Effector memory CD8-positive, alpha-beta T cell (primary cell): ENCODE measurements at regions not wholly inside any gene's neighbourhood (a gene's known extent, or its start where the extent isn't known, plus 50 kb on each side); places are given as distances from the start of the nearest gene placed in this dataset.

Experiments
- ATAC-seq: fragments of 150-1000 bp; cut with Tn5 transposase; replicated peaks from 2 replicates; pipeline ENCODE4 v1.10.0; 2021; ENCODE audit warnings: mild to moderate bottlenecking, moderate library complexity
- DNase-seq, 3 experiments: peaks; one replicate each; pipeline ENCODE4 v3.0.0; 2021
- H3K27ac Mint-ChIP-seq, 2 donors: one replicate each; pipeline ENCODE4 v1.8.0; 2022; ENCODE audit warnings: mild to moderate bottlenecking in 2 of 2, mixed read lengths in 2 of 2, moderate library complexity in 2 of 2
- H3K27me3 Mint-ChIP-seq, 2 donors: one replicate each; pipeline ENCODE4 v1.8.0; 2022; ENCODE audit warnings: mixed read lengths in 2 of 2
- H3K36me3 Mint-ChIP-seq: one replicate; pipeline ENCODE4 v1.8.0; 2022; ENCODE audit warnings: mild to moderate bottlenecking, moderate library complexity, mixed read lengths; ENCODE audit not compliant: insufficient read depth
- H3K4me1 Mint-ChIP-seq, 2 donors: one replicate each; pipeline ENCODE4 v1.8.0; 2022; ENCODE audit warnings: low read depth in 2 of 2, mixed read lengths in 2 of 2
- H3K4me3 Mint-ChIP-seq, 2 donors: one replicate each; pipeline ENCODE4 v1.8.0; 2022; ENCODE audit warnings: mild to moderate bottlenecking in 2 of 2, mixed read lengths in 2 of 2, moderate library complexity in 2 of 2
- H3K9me3 Mint-ChIP-seq, 2 donors: one replicate each; pipeline ENCODE4 v1.8.0; 2022; ENCODE audit warnings: mixed read lengths in 2 of 2

DNA sequence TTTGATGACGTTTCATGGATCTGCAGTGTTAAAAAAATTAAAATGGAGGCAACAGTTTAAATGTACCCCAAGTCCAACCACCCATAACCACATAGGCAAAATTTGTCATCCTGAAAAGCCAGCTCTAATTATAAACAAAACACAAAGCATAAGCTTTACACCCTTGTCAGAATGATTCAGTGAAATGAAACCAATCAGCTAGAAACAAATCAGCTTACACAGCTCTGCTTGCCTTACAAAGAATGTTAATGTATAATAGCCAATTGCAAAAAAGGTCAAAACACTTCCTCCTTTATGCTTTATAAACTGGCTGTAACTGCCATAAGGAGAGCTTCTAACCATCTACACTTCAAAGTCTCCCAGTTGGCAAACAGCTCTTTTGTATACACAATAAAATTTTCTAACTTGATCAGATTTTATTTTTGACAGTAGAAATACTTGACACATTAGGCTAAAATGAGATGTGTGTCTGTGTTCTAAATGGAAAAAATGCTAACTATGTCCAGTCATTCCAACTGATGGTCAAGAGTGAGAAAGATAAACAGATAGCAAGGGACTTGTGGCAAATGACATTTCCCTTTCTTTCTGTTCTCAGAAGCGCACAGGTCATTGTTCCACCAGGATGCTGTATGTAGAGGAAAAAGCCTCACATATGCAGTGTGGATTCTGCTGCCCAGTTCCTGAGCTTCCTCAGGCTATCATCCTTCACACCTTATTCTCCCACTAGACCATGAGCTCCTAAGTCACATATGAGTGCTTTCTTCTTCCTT, 344.3 kb upstream of the ID4 start:
- H3K27me3 Mint-ChIP-seq, result no peaks in the 10 kb centered on the region
- no peak for ATAC-seq

DNA sequence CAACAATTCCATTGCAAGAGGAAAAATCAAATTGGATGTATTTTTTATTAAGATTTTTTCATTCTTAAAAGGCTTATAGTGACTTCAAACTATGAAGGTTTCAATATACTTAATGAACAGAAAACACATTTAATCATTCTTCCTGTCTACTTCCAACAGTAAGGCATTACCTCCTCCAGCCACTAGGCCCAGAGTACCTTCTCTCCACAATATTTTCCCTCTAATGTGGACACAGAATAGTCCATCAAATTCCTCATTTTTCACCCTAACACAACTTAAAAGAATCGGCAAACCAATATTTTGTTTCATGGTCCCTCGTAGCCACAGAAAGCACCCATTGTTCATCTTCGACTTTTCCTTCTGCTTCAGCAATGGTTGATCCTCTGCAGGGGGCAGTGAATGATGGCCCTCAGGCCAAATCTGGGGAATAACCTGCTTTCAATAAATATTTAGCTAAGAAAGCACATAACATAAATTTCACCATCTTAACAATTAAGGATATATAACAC, 335.4 kb upstream of the ID4 start:
- ATAC-seq, result no peak
- H3K27ac Mint-ChIP-seq, result no peak overlapping the region
- no peaks in the 10 kb centered on the region for H3K4me1 Mint-ChIP-seq
- peaks cover 0 to 33% of the 10 kb centered on the region in 2 donors for H3K9me3 Mint-ChIP-seq
- no peak overlapping the region for H3K4me3 Mint-ChIP-seq
- no peaks in the 10 kb centered on the region for H3K36me3 Mint-ChIP-seq
- no peak for DNase-seq
- H3K27me3 Mint-ChIP-seq, result no peaks in the 10 kb centered on the region

More for the DNA sequence above, 344.3 kb upstream of the ID4 start:
- Mint-ChIP-seq H3K4me3 (no peak overlapping the region), H3K27ac (no peak overlapping the region), H3K36me3 (no peaks in the 10 kb centered on the region), H3K4me1 (no peaks in the 10 kb centered on the region), H3K9me3 (peaks cover 3 to 5% of the 10 kb centered on the region in 2 donors)
- no peak for DNase-seq

DNA sequence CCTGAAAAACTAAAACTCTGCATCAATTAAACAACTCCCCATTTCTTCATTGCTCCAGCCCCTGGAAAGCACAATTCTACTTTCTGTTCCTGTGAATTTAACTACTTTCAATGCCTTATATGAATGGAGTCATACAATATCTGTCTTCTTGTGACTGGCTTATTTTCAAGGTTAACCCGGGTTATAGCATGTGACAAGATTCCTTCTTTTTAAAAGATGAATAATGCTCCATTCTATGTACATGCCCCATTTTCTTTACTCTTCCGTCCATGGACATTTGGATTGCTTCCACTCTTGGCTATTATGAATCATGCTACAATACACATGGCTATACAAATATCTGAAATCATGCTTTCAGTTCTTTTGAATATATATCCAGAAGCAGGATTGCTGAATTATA, 334.9 kb upstream of the ID4 start:
- H3K36me3 Mint-ChIP-seq, result no peaks in the 10 kb centered on the region
- H3K4me1 Mint-ChIP-seq, result no peaks in the 10 kb centered on the region
- H3K27me3 Mint-ChIP-seq, result no peaks in the 10 kb centered on the region
- H3K9me3 Mint-ChIP-seq, result peaks cover 3 to 33% of the 10 kb centered on the region in 2 donors
- DNase-seq (no peak), ATAC-seq (no peak)
- no peak overlapping the region for H3K27ac Mint-ChIP-seq
- H3K4me3 Mint-ChIP-seq, result no peak overlapping the region

DNA sequence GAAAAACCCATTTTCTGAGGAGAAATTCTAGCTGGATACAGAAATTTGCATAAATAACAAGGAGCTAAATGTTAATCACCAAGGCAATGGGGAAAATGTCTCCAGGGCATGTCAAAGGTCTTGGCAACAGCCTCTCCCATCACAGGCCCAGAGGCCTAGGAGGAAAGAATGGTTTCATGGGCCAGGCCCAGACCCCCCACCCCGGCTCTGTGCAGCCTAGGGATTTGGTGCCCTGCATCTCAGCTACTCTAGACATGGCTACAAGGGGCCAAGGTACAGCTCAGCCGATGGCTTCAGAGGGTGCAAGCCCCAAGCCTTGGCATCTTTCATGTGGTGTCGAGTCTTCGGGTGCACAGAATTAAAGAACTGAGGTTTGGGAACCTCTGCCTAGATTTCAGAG, 321.2 kb upstream of the ID4 start:
- no peak overlapping the region for H3K4me3 Mint-ChIP-seq
- H3K27ac Mint-ChIP-seq, result no peak overlapping the region
- no peaks in the 10 kb centered on the region for H3K27me3 Mint-ChIP-seq
- no peak for DNase-seq
- no peaks in the 10 kb centered on the region for H3K4me1 Mint-ChIP-seq
- H3K36me3 Mint-ChIP-seq, result peaks cover under 1% of the 10 kb centered on the region
- peaks cover 10 to 16% of the 10 kb centered on the region in 2 donors for H3K9me3 Mint-ChIP-seq
- no peak for ATAC-seq

DNA sequence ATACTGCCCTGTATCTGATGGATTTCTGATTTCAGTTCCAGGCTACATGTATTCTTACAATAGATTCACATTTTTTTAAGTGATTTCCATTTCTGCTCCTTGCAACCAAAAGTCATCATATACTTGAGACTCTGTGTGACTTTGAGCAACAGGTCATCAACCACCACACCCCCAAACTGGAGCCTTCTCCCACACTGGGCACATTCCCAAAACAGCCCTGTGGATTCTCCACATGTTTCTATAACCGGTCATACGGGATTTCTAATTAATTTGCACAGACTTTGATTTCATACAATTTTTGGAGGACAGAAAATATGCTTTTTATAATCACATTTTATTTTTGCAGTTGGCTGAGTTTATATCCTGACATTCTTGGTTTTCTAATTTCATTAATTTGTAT, 317.2 kb upstream of the ID4 start:
- DNase-seq, result no peak
- Mint-ChIP-seq H3K36me3 (no peaks in the 10 kb centered on the region), H3K27ac (no peak overlapping the region), H3K4me3 (no peak overlapping the region), H3K27me3 (no peaks in the 10 kb centered on the region), H3K4me1 (no peaks in the 10 kb centered on the region), H3K9me3 (peaks cover 5 to 7% of the 10 kb centered on the region in 2 donors)
- no peak for ATAC-seq

DNA sequence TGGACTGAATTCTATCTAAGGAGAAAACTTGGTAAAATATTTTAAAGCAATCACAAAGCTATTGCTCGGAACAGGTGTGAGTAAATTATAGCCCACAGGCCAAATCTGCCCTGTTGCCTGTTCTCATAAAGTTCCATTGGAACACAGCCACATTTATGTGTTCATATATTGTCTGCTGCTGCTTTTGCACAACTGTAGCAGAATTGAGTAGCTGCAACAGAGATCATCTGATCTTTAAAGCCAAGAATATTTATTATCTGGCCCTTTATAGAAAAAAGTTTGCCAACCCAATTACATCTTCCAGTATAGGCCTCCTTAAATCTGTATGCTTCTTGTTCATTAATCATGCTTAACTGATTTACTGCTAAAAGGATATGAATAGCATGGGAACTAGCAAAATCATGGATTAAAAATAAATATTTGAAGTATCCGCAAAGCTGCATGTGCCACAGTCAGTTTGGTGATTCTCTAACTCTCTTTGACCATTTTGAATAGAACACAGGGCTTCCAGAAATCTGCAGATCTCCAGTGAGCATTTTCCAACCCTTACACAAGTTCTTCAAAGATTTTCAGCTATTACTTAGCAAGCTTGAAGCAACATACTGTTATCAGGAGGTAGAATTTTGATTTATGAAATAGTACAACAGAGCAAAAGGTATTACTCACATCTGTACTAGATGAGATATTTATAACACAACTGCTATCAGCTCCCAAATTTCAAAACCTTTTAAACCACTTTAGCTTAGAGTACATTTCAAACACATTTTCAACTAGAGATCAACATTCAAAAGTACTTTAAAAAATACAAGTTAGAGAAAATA, 312.6 kb upstream of the ID4 start:
- Mint-ChIP-seq H3K4me3 (no peak overlapping the region), H3K4me1 (no peaks in the 10 kb centered on the region), H3K36me3 (peaks cover 2% of the 10 kb centered on the region), H3K27ac (no peak overlapping the region), H3K27me3 (no peaks in the 10 kb centered on the region), H3K9me3 (peaks cover 0 to 7% of the 10 kb centered on the region in 2 donors)
- ATAC-seq (no peak), DNase-seq (no peak)

DNA sequence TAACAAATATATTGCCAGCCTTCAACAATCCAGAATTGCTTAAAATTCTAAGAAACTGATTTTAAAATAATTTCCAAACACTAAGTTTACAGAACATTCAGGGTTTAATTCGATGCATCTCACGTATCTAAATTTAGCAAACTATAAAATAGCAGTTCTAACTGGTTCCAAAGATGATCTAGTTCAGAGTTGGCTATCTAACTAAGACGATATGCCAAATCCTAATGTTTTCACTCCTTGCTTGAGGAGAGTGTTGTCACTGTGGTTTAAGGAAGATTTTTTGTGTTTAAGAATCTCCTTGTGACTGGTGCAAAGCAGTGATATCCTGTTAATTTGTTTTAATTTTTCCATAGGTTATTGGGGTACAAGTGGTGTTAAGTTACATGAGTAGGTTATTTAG, 311.5 kb upstream of the ID4 start:
- no peak for ATAC-seq
- Mint-ChIP-seq H3K4me1 (no peaks in the 10 kb centered on the region), H3K27ac (no peak overlapping the region), H3K27me3 (no peaks in the 10 kb centered on the region), H3K4me3 (no peak overlapping the region), H3K9me3 (peaks cover 0 to 7% of the 10 kb centered on the region in 2 donors), H3K36me3 (peaks cover 2% of the 10 kb centered on the region)
- no peak for DNase-seq

DNA sequence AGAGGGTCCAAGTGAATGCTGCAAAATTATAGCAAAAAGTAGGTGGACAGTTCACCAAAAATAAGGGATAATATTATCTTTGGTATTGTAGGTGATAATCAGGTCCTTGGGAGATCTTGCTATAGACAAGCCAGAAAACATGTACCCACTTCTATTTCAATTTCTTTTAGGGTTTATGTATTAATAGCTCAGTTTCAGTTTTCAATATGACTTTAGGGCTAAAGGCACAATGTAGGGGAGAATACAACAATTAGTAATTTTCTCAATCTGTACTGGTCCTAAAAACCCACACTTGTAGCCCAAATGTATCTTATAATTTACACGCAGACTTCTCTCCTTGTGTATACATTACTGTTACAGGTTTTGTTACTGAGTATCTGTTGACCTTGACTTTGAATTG, 307.0 kb upstream of the ID4 start:
- Mint-ChIP-seq H3K27ac (no peak overlapping the region), H3K36me3 (peaks cover 2% of the 10 kb centered on the region), H3K4me1 (no peaks in the 10 kb centered on the region)

DNA sequence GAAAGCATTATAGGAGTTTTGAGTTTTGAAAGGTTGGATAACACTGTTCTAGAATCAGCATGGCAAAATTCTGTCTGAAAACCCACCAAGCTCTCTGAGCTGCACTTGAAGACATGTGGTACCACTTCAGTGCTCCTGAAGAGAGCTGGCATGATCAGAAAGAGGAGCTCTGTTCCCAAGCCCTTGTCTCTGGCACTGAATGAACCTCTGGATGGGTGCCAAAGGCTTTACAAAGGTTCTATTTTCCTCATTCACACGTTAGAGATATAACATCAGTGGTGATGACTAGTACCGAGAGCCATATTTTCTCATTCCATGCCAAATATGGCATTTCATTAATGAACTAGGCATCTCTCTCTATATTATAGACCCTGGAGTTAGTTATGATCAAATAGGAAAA, 301.8 kb upstream of the ID4 start:
- DNase-seq, result no peak
- no peaks in the 10 kb centered on the region for H3K4me1 Mint-ChIP-seq
- H3K27ac Mint-ChIP-seq, result no peak overlapping the region
- no peak overlapping the region for H3K4me3 Mint-ChIP-seq
- ATAC-seq, result no peak
- H3K9me3 Mint-ChIP-seq, result peaks cover 9 to 15% of the 10 kb centered on the region in 2 donors
- no peaks in the 10 kb centered on the region for H3K36me3 Mint-ChIP-seq
- no peaks in the 10 kb centered on the region for H3K27me3 Mint-ChIP-seq

More for the DNA sequence above, 307.0 kb upstream of the ID4 start:
- ATAC-seq, result no peak
- H3K9me3 Mint-ChIP-seq, result peaks cover 1 to 7% of the 10 kb centered on the region in 2 donors
- no peak for DNase-seq
- no peak overlapping the region for H3K4me3 Mint-ChIP-seq
- H3K27me3 Mint-ChIP-seq, result no peaks in the 10 kb centered on the region

DNA sequence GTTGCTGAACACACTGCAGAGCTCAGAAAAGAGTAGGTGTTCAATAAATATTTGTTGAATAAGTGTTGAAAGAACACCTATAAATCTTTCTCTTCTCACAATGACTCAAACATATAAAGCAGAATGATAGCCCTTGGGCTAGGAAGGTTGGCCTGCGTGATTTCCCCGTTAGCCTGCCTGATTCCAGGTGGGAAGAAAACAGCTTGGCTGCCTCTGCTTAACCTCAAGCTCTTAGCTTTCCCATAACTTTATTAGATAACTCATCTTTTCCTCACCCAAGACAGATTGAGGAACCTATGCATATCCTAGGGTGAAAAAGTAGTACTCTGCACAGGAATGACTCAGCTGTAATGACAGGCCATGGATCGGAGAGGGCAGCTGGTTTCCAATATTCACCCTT, 300.3 kb upstream of the ID4 start:
- no peak overlapping the region for H3K27ac Mint-ChIP-seq
- no peak for ATAC-seq
- no peak overlapping the region for H3K4me3 Mint-ChIP-seq
- DNase-seq, result no peak
- peaks cover 7 to 20% of the 10 kb centered on the region in 2 donors for H3K9me3 Mint-ChIP-seq
- no peaks in the 10 kb centered on the region for H3K27me3 Mint-ChIP-seq
- H3K4me1 Mint-ChIP-seq, result no peaks in the 10 kb centered on the region
- H3K36me3 Mint-ChIP-seq, result no peaks in the 10 kb centered on the region

DNA sequence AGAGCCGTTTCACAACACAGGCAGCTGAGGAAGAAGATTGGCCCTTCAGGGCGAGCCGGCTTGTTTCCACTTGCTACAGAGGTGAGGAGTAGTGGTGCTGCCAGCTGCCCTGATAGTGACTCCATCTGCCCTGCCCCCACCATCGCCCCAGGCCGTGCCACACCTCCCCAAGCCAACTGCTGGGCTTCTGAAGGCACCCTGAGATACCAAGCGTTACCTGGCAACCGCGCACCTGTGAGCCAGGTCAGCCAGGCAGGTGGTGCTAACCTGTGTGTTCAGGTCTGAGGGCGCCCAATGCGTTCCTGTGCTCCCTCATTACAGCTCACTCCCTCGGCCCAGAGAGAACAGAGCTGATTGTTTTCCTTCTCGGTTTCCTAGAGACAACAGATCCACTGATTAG, 299.1 kb upstream of the ID4 start:
- H3K4me1 Mint-ChIP-seq, result no peaks in the 10 kb centered on the region
- no peak overlapping the region for H3K4me3 Mint-ChIP-seq
- H3K27me3 Mint-ChIP-seq, result no peaks in the 10 kb centered on the region
- ATAC-seq (no peak), DNase-seq (no peak)
- H3K9me3 Mint-ChIP-seq, result peaks cover 7 to 20% of the 10 kb centered on the region in 2 donors
- H3K36me3 Mint-ChIP-seq, result no peaks in the 10 kb centered on the region
- H3K27ac Mint-ChIP-seq, result no peak overlapping the region

DNA sequence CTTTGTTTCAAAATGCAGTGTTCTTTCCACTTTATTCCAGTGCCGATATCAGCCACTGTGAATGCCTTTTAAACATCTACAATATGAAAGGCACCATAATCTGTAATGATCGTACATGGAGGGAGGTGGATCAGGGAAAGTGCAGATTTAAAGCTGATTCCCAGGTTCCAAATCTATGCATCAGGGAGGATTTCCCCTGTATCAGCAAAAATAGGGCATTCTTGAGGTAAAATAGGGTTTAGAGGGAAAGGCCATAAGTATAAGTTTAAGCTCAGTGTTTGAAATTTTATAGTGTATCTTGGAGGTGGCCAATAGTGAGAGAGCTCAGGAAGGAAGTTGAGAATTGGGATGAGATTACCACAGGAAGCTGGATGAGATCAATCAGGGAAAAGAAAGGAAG, 289.7 kb upstream of the ID4 start:
- Mint-ChIP-seq H3K36me3 (no peaks in the 10 kb centered on the region), H3K27ac (no peak overlapping the region), H3K4me1 (no peaks in the 10 kb centered on the region), H3K4me3 (no peak overlapping the region), H3K27me3 (no peaks in the 10 kb centered on the region), H3K9me3 (peaks cover 0 to 1% of the 10 kb centered on the region in 2 donors)
- ATAC-seq (no peak), DNase-seq (no peak)

DNA sequence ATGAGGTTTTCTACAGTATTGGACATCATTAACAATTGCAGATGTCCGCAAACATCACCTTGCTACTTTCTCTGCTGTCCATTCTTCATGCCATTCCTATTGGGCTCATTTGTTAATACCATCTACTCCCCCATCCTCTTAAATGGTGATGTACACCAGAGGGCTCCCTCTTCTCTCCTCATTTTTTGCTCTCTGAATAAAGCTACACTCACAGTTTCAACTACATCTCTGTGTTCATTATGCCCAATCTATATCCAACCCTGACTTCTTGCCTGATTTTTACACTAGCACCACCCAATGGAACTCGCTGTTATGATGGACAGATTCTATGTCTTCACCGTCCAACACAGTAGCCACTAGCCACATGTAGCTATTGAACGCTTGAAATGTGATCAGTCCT, 288.1 kb upstream of the ID4 start:
- H3K4me1 Mint-ChIP-seq, result no peaks in the 10 kb centered on the region
- H3K4me3 Mint-ChIP-seq, result no peak overlapping the region
- H3K9me3 Mint-ChIP-seq, result peaks cover 0 to 4% of the 10 kb centered on the region in 2 donors
- H3K27ac Mint-ChIP-seq, result no peak overlapping the region
- no peaks in the 10 kb centered on the region for H3K36me3 Mint-ChIP-seq
- no peak for DNase-seq
- H3K27me3 Mint-ChIP-seq, result no peaks in the 10 kb centered on the region
- ATAC-seq, result no peak

DNA sequence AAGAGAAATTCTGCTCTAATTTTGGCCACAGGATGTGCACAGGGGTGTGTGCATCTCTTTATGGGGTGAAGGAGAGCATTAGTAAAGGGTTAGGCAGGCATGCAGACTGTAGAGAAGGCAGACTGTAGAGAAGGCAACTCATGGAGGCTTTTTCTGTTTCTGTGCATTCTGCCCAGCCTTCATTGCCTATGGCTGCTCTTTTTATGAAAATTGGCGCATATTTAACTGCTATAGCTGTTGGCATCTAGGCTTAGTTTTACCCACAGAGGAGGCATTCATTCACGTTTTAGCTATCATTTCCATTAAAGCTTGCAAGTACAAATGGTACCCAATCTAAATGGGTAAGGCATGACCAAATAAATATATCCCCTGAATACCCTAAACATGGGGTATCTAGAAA, 286.8 kb upstream of the ID4 start:
- Mint-ChIP-seq H3K27me3 (no peaks in the 10 kb centered on the region), H3K27ac (no peak overlapping the region), H3K9me3 (peaks cover 0 to 4% of the 10 kb centered on the region in 2 donors), H3K4me3 (no peak overlapping the region), H3K36me3 (no peaks in the 10 kb centered on the region), H3K4me1 (no peaks in the 10 kb centered on the region)
- ATAC-seq (no peak), DNase-seq (no peak)
